RKO (cell line): ENCODE measurements at regions not wholly inside any gene's neighbourhood (a gene's known extent, or its start where the extent isn't known, plus 50 kb on each side); places are given as distances from the start of the nearest gene placed in this dataset.

Source experiments
- DNase-seq: peaks from one replicate; pipeline ENCODE4 v3.0.0-alpha.2; 2016; ENCODE audit warnings: low spot score

DNA sequence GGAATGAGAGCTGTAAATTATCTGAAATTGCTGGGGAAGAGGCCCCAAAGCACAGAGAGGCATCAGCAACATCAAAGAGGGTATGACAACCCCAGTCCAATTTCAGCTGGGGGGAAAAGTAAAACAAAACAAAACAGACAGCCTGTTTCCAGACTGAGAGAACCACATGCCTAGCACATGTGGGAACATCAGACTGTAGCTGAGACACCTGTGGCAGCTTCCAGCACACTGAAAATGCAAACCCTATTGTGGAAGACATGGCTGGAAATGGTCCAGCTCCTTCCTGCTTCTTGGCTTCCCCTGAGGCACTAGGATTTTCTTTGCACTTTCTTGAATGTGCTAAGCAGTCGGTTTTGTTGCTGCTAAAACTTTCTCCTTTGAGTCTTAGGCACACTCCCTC, 240.9 kb upstream of the STS start:
- DNase-seq: no peak

DNA sequence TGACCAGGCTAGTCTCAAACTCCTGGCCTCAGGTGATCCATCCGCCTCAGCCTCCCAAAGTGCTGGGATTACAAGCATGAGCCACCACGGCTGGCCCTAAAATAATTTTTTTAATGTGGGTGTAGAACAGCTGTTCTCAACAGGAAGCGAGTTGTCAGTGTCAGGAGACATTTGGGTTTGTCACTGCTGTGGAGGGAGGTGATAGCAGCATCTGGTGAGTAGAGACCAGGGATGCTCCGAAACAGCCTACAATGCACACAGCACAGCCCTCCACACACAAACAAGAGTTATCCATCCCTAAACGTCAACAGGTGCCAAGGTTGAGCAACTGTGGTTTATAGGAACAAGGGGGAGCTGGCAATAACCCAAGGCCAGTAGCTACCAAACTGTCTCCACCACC, 243.4 kb upstream of the STS start:
- DNase-seq: no peak

DNA sequence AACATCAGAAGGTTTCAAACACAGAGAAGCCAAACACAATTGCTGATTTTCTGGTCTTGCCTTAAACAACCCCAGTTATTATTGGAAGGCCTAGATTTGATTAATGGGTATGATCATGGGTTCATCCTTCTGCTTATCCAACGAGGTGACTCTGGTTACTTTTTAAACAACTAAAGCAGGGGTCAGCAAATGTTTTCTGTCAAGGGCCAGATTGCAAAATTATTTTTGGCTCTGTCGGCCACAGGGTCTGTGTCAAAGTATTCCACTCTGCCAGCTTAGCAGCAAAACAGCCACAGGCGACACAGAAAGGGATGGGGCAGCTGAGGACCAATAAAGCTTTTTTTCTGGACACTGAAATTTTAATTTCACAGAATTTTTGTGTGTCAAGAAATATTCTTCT, 249.1 kb upstream of the STS start:
- no peak for DNase-seq

DNA sequence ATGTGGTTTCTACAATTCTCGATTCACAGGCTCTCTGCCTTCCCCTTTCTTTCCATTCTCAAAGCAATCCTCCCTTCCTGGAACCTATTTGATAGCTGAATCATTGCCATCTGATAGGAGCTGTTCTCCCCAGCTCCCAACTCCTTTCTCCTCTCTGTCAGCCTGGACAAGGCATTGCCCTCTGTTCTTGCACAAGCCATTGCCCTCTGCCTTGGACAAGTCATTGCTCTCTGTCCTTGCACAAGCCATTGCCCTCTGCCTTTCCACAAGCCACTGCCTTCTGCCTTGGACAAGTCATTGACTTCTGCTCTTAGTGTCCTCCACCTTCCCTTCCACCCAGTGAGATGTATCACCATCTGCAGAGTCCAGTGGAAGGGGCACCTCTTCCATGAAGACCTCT, 256.1 kb upstream of the STS start:
- DNase-seq: no peak

DNA sequence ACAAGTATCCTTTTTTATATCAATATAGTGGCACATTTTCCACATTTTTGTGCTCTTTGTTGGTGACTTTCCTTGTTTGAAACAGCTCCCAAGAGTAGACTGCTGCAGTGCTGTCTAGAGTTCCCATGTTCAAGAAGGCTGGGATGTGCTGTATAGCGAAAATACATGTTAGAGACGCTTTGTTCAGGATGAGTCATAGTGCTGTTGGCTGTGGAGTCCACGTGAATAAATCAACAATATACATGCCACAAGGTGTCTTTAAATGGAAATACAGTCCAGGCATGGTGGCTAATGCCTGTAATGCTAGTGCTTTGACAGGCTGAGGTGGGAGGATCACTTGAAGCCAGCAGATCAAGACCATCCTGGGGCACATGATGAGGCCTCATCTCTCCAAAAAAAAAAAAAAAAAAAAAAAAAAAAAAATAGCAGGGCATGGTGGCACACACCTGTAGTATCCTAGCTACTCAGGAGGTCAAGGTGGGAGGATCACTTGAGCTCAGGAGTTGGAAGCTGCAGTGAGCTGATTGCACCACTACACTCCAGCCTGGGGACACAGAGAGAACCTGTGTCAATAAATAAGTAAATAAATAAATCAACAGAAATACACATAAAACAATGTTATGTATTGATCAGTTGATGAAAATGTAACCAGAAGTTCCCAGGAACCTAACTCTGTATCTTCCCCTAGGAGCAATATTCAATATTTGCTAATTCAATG, 256.8 kb upstream of the STS start:
- DNase-seq: no peak

DNA sequence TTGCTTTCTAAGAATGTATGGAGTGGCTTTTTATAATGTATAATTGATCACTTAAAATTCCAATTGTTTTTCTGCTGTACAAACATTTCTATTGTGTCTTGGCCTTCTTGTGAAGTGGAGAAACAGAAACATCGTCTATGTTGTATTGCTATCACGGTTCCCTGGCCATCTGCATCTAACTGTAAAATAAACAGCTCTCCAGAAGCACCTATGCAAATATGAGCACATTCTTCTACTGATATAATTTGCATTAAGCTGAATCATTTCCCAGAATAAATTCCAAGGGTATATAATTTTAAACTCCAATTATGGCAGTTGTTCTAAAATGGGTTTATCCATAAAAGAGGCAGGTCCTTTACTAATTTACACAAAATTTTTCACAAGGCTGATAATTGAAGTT, 261.6 kb upstream of the STS start:
- no peak for DNase-seq

DNA sequence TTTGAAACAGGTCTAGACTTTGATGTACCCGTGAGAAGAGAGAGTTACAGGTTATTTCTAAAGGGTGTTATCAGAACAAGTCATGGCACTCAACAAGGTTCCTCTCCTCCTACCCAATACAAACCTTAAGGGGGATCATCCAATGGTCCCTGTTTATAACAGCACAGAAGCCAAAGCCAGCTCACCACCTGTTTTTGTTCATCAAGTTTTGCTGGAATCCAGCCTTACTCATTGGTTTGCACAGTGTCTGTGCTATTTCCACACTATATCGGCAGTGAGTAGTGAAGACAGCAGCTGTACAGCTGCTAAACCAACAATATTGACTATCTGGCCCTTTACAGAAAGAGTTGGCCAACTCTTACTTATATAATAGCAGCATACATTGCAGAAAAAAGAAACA, 262.1 kb upstream of the STS start:
- DNase-seq: no peak

DNA sequence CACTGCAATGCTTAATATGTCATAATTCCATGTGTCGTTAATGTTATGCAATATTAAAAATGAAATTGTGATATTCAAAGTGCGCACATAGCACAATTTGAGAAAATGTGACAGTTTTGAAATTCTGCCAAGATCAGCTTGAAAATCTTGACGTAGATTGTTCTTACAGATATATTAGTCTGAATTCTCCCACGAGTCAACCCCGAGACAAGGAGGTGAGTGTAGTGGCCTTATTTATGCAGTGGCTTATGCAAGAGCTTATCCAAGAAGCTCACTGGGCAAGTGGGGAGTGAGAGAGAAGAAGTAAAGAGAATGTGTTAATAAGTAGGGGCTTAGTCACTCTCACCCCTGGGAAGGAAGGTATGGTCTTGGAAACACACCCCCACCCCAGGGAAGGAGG, 286.1 kb upstream of the STS start:
- DNase-seq: no peak

DNA sequence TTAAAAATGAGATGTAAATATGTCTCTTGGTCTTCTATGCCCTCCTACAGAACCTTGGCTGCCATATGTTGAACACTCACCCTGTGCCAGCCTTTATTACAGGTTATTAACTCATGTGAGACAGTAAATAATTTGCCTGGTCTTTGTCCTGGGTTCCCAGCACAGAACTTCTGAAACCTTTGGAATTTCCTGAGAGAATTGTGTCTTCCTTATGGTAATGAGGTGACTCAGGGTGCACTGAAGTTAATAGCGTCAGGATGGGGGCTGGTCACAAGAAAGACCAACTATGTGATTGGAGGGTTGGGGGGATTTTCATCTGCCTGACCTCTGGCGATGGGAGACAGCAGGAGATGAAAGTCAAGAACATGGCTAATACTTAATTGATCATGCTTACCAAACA, 289.8 kb upstream of the STS start:
- no peak for DNase-seq

DNA sequence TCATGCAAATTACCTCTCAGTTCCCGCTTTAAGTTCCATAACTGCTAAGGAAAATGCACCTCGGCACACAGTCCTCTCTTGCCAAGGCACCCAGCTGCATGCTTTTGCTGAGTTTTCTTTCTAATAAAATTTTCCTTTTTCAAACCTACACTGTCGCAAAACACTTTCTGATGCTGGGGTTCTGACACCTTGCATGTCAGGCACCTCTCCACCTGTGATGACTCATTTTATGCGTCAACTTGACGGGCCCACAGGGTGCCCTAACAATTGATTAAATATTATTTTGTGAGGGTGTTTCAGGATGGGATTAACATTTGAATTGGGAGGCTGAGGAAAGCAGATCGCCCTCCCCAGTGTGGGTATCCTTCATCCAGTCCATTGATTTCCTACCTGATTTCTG, 291.0 kb upstream of the STS start:
- DNase-seq: no peak

DNA sequence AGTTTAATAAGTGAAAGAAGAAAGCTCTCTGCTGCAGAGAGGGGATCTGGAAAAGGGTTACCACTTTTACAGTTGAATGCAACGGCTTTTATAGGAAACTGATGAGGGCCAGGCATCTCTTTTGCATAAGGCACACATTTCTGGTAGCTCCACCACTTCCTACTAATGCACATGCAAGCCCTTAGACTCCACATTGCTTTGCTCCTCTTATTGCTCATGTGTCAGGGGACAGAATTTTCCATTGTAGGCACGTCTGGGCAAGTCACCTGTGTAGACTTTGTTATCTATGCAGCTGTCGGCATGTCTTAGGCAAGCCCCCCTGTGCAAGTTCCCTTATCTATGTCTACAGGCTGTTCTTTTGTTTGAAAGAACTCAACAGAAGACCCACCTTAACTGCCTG, 294.6 kb upstream of the STS start:
- DNase-seq: no peak

DNA sequence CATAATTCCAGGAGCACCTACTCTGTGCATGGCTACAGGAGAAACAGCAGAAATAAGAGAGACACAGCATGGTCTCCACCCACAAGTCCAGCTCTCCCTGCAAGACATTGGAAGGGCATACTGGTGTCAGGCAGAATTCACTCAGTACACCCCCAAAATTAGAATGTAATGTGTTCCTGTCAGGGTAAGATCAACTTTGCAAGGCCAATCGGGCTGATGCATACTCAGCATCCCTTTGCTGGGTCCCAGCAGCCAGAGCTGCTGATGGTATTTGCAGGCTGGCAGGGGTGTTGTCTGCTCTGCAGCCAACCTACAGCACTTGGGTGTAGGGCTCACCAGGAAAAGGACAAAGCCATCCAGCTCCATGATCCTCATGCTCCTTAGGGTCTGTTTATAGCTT, 295.4 kb upstream of the STS start:
- DNase-seq: no peak

DNA sequence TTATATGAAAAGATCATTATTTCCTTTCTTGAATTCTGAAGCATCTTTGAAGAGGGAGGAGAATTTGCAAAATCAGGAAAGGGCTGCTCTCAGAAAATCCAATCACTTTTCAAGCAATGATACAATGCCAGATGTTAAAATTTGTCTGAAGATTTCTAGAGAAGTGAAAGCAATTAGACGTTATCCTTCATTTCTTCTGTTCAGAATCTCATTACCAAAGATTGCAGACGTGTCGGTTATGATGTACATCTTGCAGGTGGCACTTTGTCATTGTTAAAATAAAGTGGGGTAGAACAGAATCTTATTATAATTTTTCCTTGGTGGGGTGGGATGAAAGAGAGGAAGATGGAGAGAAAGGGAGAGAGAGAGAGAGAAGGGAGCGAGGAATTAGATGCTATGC, 296.4 kb upstream of the STS start:
- no peak for DNase-seq

DNA sequence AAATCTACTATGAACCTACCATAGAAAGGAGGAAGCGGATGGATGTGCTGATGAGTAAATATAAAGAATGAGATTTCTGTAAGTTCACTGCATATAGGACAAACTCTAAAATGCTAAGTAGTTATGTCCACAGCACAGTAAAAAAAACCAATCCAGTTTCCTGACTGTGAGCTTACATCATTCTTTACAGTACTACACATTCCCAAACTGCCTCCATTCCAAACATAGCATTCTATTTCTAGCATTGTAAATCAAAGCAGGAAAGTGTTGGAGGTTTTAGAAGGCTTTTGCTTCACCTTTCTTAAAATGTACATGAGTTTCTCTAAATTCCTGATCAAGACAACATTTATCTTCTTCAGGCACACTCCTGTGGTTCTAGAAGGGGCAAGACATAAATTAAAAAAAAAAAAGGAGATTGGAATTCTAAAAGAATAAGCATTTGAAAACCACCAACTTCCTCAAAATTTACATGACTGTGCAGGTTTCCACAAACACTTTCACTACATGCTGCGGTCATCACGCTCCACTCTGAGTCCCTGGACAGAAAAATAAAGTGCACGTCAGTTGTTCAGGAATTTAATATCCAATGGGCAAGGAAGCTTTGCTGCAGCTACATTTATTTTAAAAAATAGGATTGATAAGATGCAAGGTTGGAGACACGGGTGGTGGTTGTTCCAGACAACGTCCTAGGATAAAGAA, 297.6 kb upstream of the STS start:
- no peak for DNase-seq

DNA sequence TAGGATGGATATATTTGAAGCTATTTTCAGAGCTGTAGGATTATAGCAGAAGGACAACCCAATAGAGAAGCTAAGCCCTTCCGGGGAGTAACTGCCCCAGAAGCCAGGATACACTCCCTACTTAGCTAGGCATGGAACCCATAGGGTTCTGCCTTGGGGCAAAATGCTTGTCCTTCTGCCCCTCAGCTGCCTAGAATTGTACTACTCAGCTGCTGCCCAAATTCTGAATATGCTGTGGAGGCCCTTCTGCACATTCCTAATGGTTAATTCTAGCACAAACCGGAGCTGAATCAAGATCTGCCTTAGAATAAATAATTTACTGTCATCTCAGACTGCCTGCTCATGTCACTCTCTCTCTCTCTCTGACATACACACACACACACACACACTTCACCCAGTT, 297.7 kb upstream of the VCX3A start:
- DNase-seq: no peak

DNA sequence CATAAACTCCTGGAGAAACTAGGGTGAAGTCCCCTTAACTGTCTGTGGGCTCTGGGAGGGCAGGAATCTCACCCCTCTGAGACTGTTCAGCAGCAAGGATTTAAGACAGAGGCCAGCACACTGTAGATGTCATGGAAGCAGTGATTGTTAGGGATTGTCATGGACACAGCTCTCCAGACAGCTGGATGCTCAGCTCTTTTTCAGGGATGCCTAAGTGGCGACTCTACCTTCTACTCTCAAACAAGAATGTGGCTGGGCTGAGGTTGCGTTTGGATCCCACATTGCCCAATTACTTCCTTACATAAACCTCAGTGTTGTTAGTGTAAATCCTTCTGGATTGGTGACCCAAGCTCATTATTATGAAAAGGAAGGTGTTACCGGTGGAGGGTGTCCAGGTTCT, 291.9 kb upstream of the VCX3A start:
- no peak for DNase-seq

DNA sequence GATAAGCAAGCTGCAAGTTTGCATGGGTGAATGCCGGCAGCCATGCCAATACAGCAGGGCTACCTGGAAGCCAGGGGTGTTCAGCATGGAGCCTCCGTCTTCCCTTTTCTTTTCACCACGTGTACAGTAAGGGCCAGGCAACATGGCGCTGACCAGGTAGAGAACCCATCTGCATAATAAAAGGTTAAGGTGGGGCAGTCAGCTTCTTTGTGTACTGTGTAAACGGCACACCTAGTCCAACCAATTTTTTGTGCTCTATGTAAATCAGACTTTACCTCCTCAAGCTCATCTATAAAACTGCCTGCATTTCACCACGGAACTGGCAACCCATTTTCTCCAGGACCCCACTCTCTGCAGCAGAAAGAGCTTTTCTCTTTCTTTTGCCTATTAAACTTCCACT, 286.8 kb upstream of the VCX3A start:
- DNase-seq: no peak

DNA sequence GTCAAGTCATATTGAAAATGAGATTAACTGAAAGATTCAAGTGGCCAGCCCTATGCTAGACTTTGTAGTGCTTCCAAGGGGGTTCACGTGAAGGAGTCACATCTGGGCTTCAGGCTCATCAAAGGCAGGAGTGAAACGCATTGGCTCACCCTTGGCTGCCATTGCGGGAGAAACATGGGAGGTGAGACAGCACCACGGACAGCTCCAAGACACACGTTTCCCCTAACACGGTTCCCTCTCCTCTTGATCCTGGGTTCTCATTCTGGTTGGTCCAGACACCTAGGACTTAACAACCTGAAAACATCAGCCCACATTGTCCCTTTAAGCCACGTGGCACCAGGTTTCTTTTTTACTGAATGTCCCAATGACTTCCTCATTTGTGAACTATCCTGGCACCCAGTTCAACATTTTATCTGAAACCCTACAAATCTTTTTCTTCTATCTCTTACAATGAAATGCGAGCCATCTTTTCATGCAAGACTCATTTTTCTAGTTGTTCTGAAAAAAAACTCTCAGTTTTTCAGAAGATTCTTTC, 279.0 kb upstream of the VCX3A start:
- no peak for DNase-seq

DNA sequence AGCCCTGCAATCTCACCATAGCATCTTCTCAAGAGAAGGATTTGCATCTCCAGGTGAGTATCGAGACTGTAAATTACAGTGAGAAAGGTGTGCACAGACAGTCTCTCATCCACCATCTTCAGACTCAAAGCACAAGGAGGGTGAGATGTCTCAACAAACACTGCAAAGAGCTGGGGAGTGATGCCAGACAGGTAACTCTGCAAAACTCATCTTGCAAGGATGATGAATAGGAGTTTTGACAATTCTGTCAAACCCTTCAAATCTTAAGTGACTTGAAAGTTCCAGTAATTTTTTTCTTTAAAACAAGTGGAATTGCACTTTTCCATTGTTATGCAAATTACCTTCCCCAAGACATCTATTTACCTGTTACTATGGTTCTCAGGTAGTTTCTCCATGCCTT, 277.2 kb upstream of the VCX3A start:
- no peak for DNase-seq

DNA sequence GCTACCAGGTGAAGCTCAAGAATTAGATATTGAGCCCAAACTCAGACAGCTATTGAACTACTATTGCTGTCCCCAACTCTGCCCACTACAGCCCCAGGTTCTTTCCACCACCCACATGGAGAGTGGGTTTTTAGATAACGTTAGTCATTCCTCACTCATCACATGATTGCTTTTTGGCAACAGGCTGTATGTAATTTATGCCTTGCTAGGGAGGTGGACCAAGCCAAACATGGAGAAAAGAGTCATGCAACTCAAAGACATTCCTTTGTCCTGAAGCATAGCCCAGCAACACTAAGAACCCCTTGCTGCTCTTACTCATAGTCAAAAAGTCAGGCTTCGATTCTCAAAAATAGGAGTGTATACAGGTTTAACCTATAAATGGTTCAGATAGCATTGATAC, 275.9 kb upstream of the VCX3A start:
- DNase-seq: no peak

DNA sequence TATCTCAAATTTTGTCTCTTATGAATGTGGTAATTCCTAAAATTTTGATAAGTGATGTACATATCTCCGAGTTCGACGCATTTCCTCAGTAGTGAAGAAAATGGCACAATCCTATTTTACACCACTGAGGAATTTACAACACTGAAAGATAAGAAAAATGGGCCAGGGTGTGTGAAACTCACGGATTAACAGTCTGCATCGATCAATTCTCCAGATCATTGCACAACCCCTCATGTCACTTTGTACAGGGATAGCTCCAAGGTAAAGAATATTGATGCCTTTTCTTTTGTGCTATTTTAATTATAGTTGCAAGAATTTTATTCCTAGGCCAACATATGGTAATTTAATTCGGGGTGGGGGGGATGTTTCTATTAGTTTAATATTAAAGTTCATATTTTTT, 268.7 kb upstream of the VCX3A start:
- no peak for DNase-seq

DNA sequence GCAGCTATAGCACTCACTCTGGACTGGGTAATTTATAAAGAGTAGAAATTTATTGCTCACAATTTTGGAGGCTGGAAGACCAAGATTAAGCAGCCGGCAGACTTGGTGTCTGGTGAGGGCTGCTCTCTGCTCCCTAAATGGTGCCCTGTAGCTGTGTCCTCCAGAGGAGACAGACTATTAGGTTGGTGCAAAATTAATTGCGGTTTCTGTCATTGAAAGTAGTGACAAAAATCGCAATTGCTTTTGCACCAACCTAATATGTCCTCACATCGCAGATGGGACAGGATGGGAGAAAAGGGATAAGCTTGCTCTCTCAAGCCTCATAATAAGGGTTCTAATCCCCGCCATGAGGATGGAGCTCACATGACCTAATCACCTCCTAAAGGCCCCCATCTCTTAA, 258.1 kb upstream of the VCX3A start:
- no peak for DNase-seq

DNA sequence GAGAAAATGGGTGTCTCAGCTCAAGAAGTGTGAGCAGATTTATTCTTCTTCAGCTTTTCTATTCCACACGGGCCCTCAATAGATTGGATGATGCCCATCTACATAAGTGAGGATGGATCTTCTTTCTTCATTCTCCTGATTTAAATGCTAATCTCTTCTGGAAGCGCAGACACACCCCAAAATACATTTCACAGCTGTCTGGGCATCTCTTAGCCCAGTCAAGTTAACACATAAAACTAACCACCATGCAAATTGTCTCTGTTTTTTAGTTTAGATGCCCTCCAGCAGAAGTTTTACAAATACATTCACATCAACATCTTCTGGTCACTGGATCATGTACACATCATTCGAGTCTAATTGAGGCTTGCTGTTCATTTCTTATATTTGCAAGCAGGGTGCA, 249.0 kb upstream of the VCX3A start:
- no peak for DNase-seq

DNA sequence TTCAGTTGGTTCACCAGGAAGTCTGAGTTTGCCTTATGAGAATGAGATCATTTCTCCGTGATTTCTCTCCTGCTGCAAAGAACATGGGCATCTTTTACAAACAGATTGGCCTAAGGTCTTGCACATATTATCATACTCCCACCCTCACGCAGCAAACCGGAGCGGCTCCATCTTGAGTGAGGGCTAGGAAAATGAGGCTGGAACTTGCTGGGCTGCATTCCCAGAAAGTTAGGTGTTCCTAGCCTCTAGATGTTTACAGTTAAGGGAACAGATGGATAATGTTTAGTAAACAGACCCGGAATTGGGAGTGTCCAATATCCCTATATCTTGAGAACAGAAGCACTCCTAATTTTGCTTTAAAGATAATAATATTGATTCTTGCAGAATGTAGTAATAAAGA, 247.9 kb upstream of the VCX3A start:
- DNase-seq: no peak
